ENCODE measurements at regions not wholly inside any gene's neighbourhood (a gene's known extent, or its start where the extent isn't known, plus 50 kb on each side); places are given as distances from the start of the nearest gene placed in this dataset.

GRCh38 chr1:87474098-87474497 is 145.4 kb downstream of the LMO4 start:
- Histone ChIP-seq H3K27me3 (no peaks in the 10 kb centered on the region), H3K36me3 (no peaks in the 10 kb centered on the region), H3K27ac (no peak overlapping the region), H3K4me3 (no peak overlapping the region), H3K4me1 (no peaks in the 10 kb centered on the region), H3K9me3 (no peaks in the 10 kb centered on the region)
- no peak for DNase-seq (ENCODE audit: low spot score in 2 of 2)
- intact Hi-C loops (cut with DNase I): no loop called here
- TF ChIP-seq CTCF (IDR thresholded peaks at IDR 0.05): no peak

- no peak for DNase-seq (ENCODE audit: low spot score in 2 of 2)
- Histone ChIP-seq H3K4me1 (no peaks in the 10 kb centered on the region), H3K36me3 (no peaks in the 10 kb centered on the region), H3K4me3 (no peak overlapping the region), H3K9me3 (no peaks in the 10 kb centered on the region), H3K27me3 (no peaks in the 10 kb centered on the region), H3K27ac (no peak overlapping the region)
- peak in 1 of 3 experiments; percentile 17 for TF ChIP-seq CTCF (IDR thresholded peaks at IDR 0.05)
- intact Hi-C loops (cut with DNase I): no loop called here
These were observed 149.6 kb downstream of the LMO4 start for GRCh38 chr1:87478231-87478630.

- H3K27ac ChIP-seq: peak overlapping the region; percentile 76 to 91
- no peaks in the 10 kb centered on the region for H3K9me3 ChIP-seq
- intact Hi-C loops (cut with DNase I): loop anchor here (5.0 kb wide), 1 partner anchor 163 kb away; no protein-coding TSS in a partner anchor
- no peak for DNase-seq (ENCODE audit: low spot score in 2 of 2)
- no peak overlapping the region for H3K4me3 ChIP-seq
- no peak for TF ChIP-seq CTCF (IDR thresholded peaks at IDR 0.05)
- H3K36me3 ChIP-seq: no peaks in the 10 kb centered on the region
- H3K27me3 ChIP-seq: no peaks in the 10 kb centered on the region
- peaks cover 0 to 4% of the 10 kb centered on the region in 2 donors for H3K4me1 ChIP-seq
These were observed 166.5 kb downstream of the LMO4 start for GRCh38 chr1:87495147-87495546.

- H3K27me3 ChIP-seq: no peaks in the 10 kb centered on the region
- no peak for DNase-seq (ENCODE audit: low spot score in 2 of 2)
- H3K27ac ChIP-seq: peak overlapping the region; percentile 76 to 91
- TF ChIP-seq CTCF (IDR thresholded peaks at IDR 0.05): no peak
- intact Hi-C loops (cut with DNase I): loop anchor here (5.0 kb wide), 1 partner anchor 164 kb away; no protein-coding TSS in a partner anchor
- peak overlapping the region; percentile 36 to 65 for H3K4me3 ChIP-seq
- H3K4me1 ChIP-seq: peaks cover 0 to 4% of the 10 kb centered on the region in 2 donors
- H3K9me3 ChIP-seq: no peaks in the 10 kb centered on the region
- H3K36me3 ChIP-seq: no peaks in the 10 kb centered on the region
These were observed 167.2 kb downstream of the LMO4 start for GRCh38 chr1:87495870-87496269.

GRCh38 chr1:87497380-87498203 is 168.9 kb downstream of the LMO4 start:
- TF ChIP-seq CTCF (IDR thresholded peaks at IDR 0.05): no peak
- Histone ChIP-seq H3K27me3 (no peaks in the 10 kb centered on the region), H3K4me1 (peaks cover 0 to 4% of the 10 kb centered on the region in 2 donors), H3K36me3 (no peaks in the 10 kb centered on the region), H3K9me3 (no peaks in the 10 kb centered on the region), H3K4me3 (no peak overlapping the region), H3K27ac (peak overlapping the region in 1 of 2 donors; percentile 91)
- intact Hi-C loops (cut with DNase I): loop anchor here (5.0 kb wide), 1 partner anchor 165 kb away; no protein-coding TSS in a partner anchor
- no peak for DNase-seq (ENCODE audit: low spot score in 2 of 2)

Data from ascending aorta (tissue), 2 donors.